HG03095 (cell line): ENCODE measurements at regions not wholly inside any gene's neighbourhood (a gene's known extent, or its start where the extent isn't known, plus 50 kb on each side); places are given as distances from the start of the nearest gene placed in this dataset.
"Not testable (repeated sequence)": the region's sequence is repeated elsewhere in the genome, so short reads cannot be mapped to it uniquely, and the experiment has no call there.

Source experiments
- ATAC-seq: cut with Tn5 transposase; IDR thresholded peaks from one replicate; pipeline ENCODE4 v1.9.1; 2021; ENCODE audit warnings: moderate library complexity; ENCODE audit not compliant: unreplicated experiment

- ATAC-seq: no peak
These were observed 267.6 kb upstream of the OR4E1 start for GRCh38 chr14:21940887-21941856.

GRCh38 chr14:21939836-21940235 lies 266.2 kb upstream of the OR4E1 start:
- ATAC-seq: no peak

DNA sequence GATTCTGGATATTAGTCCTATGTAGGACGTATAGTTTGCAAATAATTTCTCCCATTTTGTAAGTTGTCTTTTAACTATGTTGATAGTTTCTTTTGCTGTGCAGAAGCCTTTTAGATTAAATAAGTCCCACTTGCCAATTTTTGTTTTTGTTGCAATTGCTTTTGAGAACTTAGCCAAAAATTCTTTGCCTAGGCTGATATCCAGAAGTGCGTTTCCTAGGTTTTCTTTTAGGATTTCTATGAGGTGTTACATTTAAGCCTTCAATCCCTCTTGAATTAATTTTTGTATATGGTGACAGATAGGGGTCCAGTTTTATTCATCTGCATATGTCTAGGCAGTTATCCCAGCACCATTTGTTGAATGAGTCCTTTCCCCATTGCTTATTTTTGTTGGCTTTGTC lies 264.4 kb upstream of the OR4E1 start:
- ATAC-seq: no peak

DNA sequence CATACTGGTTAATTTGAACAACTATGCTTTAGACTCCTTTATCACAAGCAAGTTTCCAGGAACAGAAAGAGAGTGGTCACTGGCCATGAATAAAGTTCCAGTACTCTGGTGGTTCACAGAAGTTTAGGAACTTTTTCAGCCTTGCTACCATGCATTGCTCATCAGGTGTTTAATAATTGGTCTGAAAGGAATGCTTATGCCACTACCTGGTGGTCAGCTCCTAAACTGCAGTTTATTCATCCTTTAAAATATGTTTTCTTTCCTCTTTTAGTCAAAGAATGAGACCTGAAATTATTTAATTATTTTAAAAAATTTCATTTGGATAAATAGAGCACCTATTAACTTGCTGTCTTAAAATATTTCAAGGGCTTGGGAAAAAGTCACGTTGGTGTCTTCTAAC lies 260.1 kb upstream of the OR4E1 start:
- no peak for ATAC-seq

DNA sequence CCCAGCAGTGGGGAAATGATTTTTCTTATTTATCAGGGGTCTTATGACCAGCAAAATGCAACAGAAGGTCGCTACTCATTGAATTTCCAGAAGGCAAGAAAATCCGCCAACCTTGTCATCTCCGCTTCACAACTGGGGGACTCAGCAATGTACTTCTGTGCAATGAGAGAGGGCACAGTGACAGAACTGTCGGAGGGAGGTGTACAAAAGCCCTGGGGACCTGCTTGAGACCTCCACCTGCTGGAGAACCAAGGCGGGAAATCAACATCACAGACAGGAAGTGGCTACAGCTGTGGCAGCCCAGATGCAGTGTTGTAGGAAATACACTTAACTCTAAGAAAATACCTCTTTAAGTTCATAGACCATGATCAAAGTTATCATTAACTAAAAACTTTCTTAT lies 250.9 kb upstream of the OR4E1 start:
- peak; percentile 82 for ATAC-seq

DNA sequence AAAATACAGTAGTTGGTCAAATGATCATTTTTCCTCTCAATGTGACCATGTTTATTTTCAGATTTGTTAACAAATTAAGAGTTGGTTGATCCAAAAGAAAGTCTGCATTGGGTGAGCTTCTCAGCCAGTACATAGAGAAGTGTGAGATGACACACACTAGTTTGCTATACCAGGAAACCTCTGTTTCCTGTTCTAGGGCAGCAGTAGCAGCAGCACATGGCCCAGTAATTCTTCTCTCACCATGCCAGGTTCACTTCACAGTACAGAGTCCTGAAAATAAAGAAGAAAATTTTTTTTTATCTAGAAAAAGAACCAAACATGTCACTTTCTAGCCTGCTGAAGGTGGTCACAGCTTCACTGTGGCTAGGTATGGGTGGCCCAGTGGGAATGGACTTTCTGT lies 250.2 kb upstream of the OR4E1 start:
- ATAC-seq: no peak

- no peak for ATAC-seq
These were observed 247.8 kb upstream of the OR4E1 start for GRCh38 chr14:21921453-21921852.

- ATAC-seq: no peak
These were observed 244.2 kb upstream of the OR4E1 start for GRCh38 chr14:21917699-21918436.

GRCh38 chr14:21915826-21916225 lies 242.2 kb upstream of the OR4E1 start:
- ATAC-seq: no peak

DNA sequence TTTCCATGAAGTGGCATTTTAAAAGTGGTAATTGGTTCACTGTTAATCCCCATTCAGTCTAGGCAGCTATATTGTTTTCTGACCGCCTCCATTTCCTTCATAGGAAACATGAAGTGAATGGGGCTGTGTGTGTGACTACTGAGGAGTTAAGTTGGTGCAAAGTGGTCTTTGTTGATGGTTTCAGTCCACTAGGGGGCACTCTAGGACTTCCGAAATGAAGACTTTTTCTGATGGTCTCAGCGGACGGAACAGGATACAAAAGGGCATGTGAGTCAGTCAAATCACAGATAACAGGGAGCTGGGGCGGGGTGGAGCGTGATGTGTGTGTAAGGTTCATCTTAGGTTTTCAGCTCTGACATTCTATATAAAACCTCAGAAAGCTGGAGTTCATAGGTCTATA lies 240.1 kb upstream of the OR4E1 start:
- ATAC-seq: no peak

GRCh38 chr14:21912367-21912766 lies 238.7 kb upstream of the OR4E1 start:
- ATAC-seq: no peak

DNA sequence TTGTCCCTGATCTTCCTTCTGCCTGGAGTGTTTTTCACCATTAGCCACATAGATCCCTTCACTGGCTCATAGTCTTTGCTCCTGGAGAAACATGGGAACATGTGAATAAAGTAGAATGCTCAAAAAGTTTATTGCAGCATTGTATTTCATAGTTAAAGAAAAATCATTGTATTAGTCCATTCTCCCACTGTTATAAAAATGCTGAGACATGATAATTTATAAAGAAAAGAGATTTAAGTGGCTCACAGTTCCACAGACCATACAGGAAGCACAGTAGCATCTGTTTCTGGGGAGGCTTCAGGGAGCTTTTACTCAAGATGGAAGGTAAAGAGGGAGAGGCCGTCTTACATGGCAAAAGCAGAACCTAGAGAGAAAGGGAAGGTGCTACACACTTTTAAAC lies 238.3 kb upstream of the OR4E1 start:
- ATAC-seq: no peak

DNA sequence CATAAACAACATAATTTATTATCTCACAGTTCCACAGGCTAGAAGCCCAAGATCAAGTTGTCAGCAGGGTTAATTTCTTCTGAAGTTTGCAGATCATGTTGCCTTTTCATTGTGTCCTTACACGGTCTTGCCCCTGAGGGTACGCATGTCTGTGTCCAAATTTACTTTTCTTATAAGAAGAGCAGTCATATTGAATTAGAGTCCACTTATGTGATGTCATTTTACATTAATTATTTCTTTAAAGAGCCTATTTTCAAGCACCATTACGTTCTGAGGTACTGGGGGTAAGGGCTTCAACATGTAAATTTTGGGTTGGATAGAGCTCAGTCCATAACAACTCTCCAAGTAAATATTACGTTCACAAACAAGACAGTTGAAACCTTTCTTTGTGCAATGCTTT lies 236.6 kb upstream of the OR4E1 start:
- no peak for ATAC-seq

DNA sequence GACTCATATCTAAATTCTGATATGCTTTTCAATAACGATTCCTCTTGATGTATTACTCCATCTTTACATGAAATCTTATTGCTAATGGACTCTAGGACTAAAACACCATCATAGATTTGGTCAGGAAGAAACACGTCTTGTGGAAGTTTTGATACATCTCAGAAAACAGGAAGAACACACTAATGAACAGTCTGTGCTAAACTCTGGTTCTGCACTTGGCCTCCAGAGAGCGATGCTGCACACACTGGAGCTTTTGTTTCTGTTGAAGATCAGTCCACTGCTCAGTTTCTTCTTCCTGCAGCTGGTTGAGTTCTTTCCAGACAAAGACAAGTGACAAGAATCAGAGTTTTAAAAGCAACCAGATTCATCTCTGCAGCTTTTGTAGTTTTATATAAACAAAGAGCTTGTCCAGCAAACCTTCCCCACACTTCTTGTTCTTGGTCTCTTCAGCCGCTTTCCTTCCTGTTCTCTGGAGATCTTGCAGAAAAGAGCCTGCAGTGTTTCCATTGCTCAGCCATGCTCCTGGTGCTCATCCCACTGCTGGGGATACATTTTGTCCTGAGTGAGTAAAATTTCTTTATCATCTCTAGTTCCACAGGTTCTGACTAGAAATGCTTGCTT lies 229.1 kb upstream of the OR4E1 start:
- no peak for ATAC-seq

- not testable (repeated sequence) for ATAC-seq
These were observed 221.2 kb upstream of the OR4E1 start for GRCh38 chr14:21894898-21895194.

DNA sequence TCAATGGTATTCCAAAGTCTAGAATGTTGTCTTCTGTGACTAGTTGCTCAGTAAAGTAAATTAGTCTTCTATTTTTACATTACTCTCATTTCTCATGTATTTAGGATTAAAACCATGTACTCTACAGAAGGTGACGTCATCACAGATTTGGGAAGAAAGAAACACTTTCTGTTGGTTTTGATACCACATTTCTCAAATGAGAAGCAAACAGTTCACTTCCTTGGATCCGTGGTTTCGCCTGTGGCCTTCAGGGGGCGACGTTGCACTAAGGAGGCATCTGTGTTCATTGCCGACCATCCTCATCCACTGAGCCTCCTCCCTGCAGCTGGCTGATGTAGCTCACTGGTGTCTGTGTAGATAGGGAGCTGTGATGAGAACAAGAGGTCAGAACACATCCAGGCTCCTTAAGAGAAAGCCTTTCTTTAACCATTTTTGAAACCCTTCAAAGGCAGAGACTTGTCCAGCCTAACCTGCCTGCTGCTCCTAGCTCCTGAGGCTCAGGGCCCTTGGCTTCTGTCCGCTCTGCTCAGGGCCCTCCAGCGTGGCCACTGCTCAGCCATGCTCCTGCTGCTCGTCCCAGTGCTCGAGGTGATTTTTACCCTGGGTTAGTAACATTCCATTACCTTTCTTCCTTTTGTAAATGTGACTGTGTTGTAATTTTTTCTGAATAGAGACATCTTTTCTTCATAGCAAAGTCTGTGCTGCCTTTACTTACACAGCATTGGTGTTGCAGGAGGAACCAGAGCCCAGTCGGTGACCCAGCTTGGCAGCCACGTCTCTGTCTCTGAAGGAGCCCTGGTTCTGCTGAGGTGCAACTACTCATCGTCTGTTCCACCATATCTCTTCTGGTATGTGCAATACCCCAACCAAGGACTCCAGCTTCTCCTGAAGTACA lies 220.6 kb upstream of the OR4E1 start:
- no peak for ATAC-seq

DNA sequence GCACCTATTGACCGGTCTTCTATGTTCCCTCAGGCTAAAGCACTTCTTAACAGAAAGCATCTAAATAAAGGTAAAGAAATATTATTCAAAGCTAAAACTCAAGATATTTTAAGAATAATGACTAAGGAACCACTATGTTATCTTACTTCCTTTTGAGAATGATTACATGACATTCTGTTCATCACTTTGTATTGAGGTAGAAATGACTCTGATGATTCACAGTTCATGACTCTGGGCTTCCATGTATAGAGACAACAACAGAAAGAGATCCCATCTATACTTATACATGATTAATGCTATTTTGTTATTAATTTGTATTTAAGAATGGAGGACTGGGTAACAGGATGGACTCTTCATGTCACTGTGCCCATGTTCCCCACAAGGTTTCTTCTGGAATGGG lies 218.3 kb upstream of the OR4E1 start:
- no peak for ATAC-seq

- no peak for ATAC-seq
These were observed 211.4 kb upstream of the OR4E1 start for GRCh38 chr14:21884995-21885394.

DNA sequence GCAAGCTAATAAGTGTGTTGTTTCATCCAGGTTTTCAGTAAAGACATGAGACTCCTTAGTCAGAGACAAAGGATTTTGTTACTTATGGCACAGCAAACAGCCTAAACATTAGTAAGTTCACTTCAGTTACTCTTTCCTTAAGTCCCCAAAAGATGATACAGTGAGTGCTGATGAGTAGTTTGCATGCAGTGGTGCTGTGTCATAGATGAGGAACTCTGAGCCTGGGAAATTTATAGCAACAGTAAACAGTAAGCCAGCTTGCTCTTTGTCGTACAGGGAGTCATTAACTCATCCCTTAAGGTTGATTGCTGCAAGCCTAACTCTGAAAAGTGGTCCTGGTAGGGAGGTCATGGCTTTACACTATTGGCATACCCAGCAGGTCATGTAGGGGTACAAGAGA lies 208.6 kb upstream of the OR4E1 start:
- ATAC-seq: no peak

- no peak for ATAC-seq
These were observed 207.3 kb upstream of the OR4E1 start for GRCh38 chr14:21880918-21881317.

- no peak for ATAC-seq
These were observed 202.2 kb upstream of the OR4E1 start for GRCh38 chr14:21875791-21876190.
